ENCODE measurements at regions not wholly inside any gene's neighbourhood (a gene's known extent, or its start where the extent isn't known, plus 50 kb on each side); places are given as distances from the start of the nearest gene placed in this dataset.

GRCh38 chr12:41700940-41701339, 443.7 kb downstream of the GXYLT1 start:
- H3K4me2 ChIP-seq (ENCODE audit: low read length), result no peak overlapping the region
- no peak overlapping the region for H3K4me3 ChIP-seq (ENCODE audit: low read length)
- intact Hi-C loops (cut with micrococcal nuclease), result no loop called here
- H3K27ac ChIP-seq (ENCODE audit: low read length), result no peak overlapping the region
- no peak for ATAC-seq
- BruUV-seq (replicated peaks), result no TSS peak
- H3K4me1 ChIP-seq (ENCODE audit: insufficient read depth, low read length), result no peaks in the 10 kb centered on the region
- POLR2A ChIA-PET (ENCODE audit: unreplicated experiment), result no interaction called here
- no peak for TF ChIP-seq EZH2phosphoT487 (IDR thresholded peaks at IDR 0.05; ENCODE audit: borderline replicate concordance, low read length)
- TF ChIP-seq CTCF (conservative IDR thresholded peaks at IDR 0.05; ENCODE audit: low read depth, low read length), result no peak
- TF ChIP-seq EZH2 (IDR thresholded peaks at IDR 0.05; ENCODE audit: low read length, unreplicated experiment), result no peak
- H3K9me3 ChIP-seq (ENCODE audit: low read length), result no peaks in the 10 kb centered on the region
- H4K20me1 ChIP-seq (ENCODE audit: low read length), result no peaks in the 10 kb centered on the region
- H3K9ac ChIP-seq (ENCODE audit: low read length), result no peak overlapping the region
- H3K36me3 ChIP-seq (ENCODE audit: low read depth, low read length), result no peaks in the 10 kb centered on the region
- no peaks in the 10 kb centered on the region for H3K79me2 ChIP-seq (ENCODE audit: low read length)
- CTCF ChIA-PET, result no interaction called here
- no peak overlapping the region for H2AFZ ChIP-seq (ENCODE audit: low read length)
- no peak for DNase-seq
- peaks cover 26% of the 10 kb centered on the region; the same call in 1 of the 2 replicates for H3K27me3 ChIP-seq (ENCODE audit: low read length)
- no peaks in the 10 kb centered on the region for H3K9me2 ChIP-seq (replicated peaks; ENCODE audit: low read length)
- no peaks in the 10 kb centered on the region for H3F3A ChIP-seq (ENCODE audit: low read length, unreplicated experiment)

- DNase-seq (no peak), ATAC-seq (no peak)
- no TSS peak for BruUV-seq (replicated peaks)
- H3K36me3 ChIP-seq (ENCODE audit: low read depth, low read length), result no peaks in the 10 kb centered on the region
- no peak overlapping the region for H3K9ac ChIP-seq (ENCODE audit: low read length)
- H3K27ac ChIP-seq (ENCODE audit: low read length), result no peak overlapping the region
- H3K9me2 ChIP-seq (replicated peaks; ENCODE audit: low read length), result no peaks in the 10 kb centered on the region
- no peaks in the 10 kb centered on the region for H3F3A ChIP-seq (ENCODE audit: low read length, unreplicated experiment)
- ChIA-PET CTCF (no interaction called here), POLR2A (ENCODE audit: unreplicated experiment) (no interaction called here)
- no peaks in the 10 kb centered on the region for H3K79me2 ChIP-seq (ENCODE audit: low read length)
- no peak overlapping the region for H3K4me3 ChIP-seq (ENCODE audit: low read length)
- H3K4me2 ChIP-seq (ENCODE audit: low read length), result no peak overlapping the region
- H3K27me3 ChIP-seq (ENCODE audit: low read length), result peaks cover 26% of the 10 kb centered on the region; the same call in 1 of the 2 replicates
- H4K20me1 ChIP-seq (ENCODE audit: low read length), result no peaks in the 10 kb centered on the region
- no peak for TF ChIP-seq EZH2 (IDR thresholded peaks at IDR 0.05; ENCODE audit: low read length, unreplicated experiment)
- TF ChIP-seq CTCF (conservative IDR thresholded peaks at IDR 0.05; ENCODE audit: low read depth, low read length), result no peak
- no peak for TF ChIP-seq EZH2phosphoT487 (IDR thresholded peaks at IDR 0.05; ENCODE audit: borderline replicate concordance, low read length)
- H3K4me1 ChIP-seq (ENCODE audit: insufficient read depth, low read length), result no peaks in the 10 kb centered on the region
- intact Hi-C loops (cut with micrococcal nuclease), result no loop called here
- H2AFZ ChIP-seq (ENCODE audit: low read length), result no peak overlapping the region
- no peaks in the 10 kb centered on the region for H3K9me3 ChIP-seq (ENCODE audit: low read length)
Measured at GRCh38 chr12:41699658-41700057, 445.0 kb downstream of the GXYLT1 start.

GRCh38 chr12:41697161-41697560, 447.5 kb downstream of the GXYLT1 start:
- no peaks in the 10 kb centered on the region for H3K36me3 ChIP-seq (ENCODE audit: low read depth, low read length)
- no peaks in the 10 kb centered on the region for H3K79me2 ChIP-seq (ENCODE audit: low read length)
- H3K4me1 ChIP-seq (ENCODE audit: insufficient read depth, low read length), result no peaks in the 10 kb centered on the region
- H3K27me3 ChIP-seq (ENCODE audit: low read length), result peaks cover 22% of the 10 kb centered on the region
- CTCF ChIA-PET, result no interaction called here
- H3K9me2 ChIP-seq (replicated peaks; ENCODE audit: low read length), result no peaks in the 10 kb centered on the region
- ATAC-seq (no peak), DNase-seq (no peak)
- no TSS peak for BruUV-seq (replicated peaks)
- no peak for TF ChIP-seq CTCF (conservative IDR thresholded peaks at IDR 0.05; ENCODE audit: low read depth, low read length)
- TF ChIP-seq EZH2phosphoT487 (IDR thresholded peaks at IDR 0.05; ENCODE audit: borderline replicate concordance, low read length), result no peak
- TF ChIP-seq EZH2 (IDR thresholded peaks at IDR 0.05; ENCODE audit: low read length, unreplicated experiment), result no peak
- H3K9ac ChIP-seq (ENCODE audit: low read length), result no peak overlapping the region
- intact Hi-C loops (cut with micrococcal nuclease), result no loop called here
- no peak overlapping the region for H3K4me3 ChIP-seq (ENCODE audit: low read length)
- no peaks in the 10 kb centered on the region for H3F3A ChIP-seq (ENCODE audit: low read length, unreplicated experiment)
- H4K20me1 ChIP-seq (ENCODE audit: low read length), result no peaks in the 10 kb centered on the region
- H3K27ac ChIP-seq (ENCODE audit: low read length), result no peak overlapping the region
- no peak overlapping the region for H2AFZ ChIP-seq (ENCODE audit: low read length)
- no peaks in the 10 kb centered on the region for H3K9me3 ChIP-seq (ENCODE audit: low read length)
- H3K4me2 ChIP-seq (ENCODE audit: low read length), result no peak overlapping the region
- POLR2A ChIA-PET (ENCODE audit: unreplicated experiment), result no interaction called here

All from PC-3 (cell line).